KMS-11 (cell line): ENCODE measurements at regions not wholly inside any gene's neighbourhood (a gene's known extent, or its start where the extent isn't known, plus 50 kb on each side); places are given as distances from the start of the nearest gene placed in this dataset.
"Not testable (repeated sequence)": the region's sequence is repeated elsewhere in the genome, so short reads cannot be mapped to it uniquely, and the experiment has no call there.

Experiments used
- H2AFZ ChIP-seq: fragments of 200-600 bp; sonication (generic); 2 replicates; pipeline ENCODE4 v1.6.1; 2016; ENCODE audit warnings: antibody characterized with exemption, mixed run types, low read depth
- H3K27ac ChIP-seq: fragments of 200-600 bp; sonication (generic); 2 replicates; pipeline ENCODE4 v1.6.1; 2016; ENCODE audit warnings: mild to moderate bottlenecking, mixed run types
- H3K27me3 ChIP-seq: fragments of 200-600 bp; sonication (generic); 2 replicates; pipeline ENCODE4 v1.6.1; 2017; ENCODE audit warnings: mild to moderate bottlenecking, low read depth, mixed run types, moderate library complexity; ENCODE audit not compliant: insufficient read depth
- H3K36me3 ChIP-seq: fragments of 200-600 bp; sonication (generic); 2 replicates; pipeline ENCODE4 v1.6.1; 2017; ENCODE audit warnings: mild to moderate bottlenecking, mixed run types; ENCODE audit not compliant: insufficient read depth
- H3K4me1 ChIP-seq: fragments of 200-600 bp; sonication (generic); 2 replicates; pipeline ENCODE4 v1.6.1; 2016; ENCODE audit warnings: mild to moderate bottlenecking, low read depth, mixed run types; ENCODE audit not compliant: poor library complexity, severe bottlenecking
- H3K4me2 ChIP-seq: fragments of 200-600 bp; sonication (generic); 2 replicates; pipeline ENCODE4 v1.7.0; 2016; ENCODE audit warnings: mild to moderate bottlenecking, mixed run types
- H3K4me3 ChIP-seq: fragments of 200-600 bp; sonication (generic); IDR thresholded peaks from 2 replicates; pipeline ENCODE4 v1.6.1; 2017; ENCODE audit warnings: low read depth, low read length, mixed read lengths; ENCODE audit not compliant: insufficient read depth
- H3K79me2 ChIP-seq: fragments of 200-600 bp; sonication (generic); 2 replicates; pipeline ENCODE4 v1.6.1; 2016; ENCODE audit warnings: low read depth, mixed run types; ENCODE audit not compliant: insufficient read depth
- H3K9ac ChIP-seq: fragments of 200-600 bp; sonication (generic); 2 replicates; pipeline ENCODE4 v1.6.1; 2016; ENCODE audit warnings: mild to moderate bottlenecking, mixed run types
- H4K20me1 ChIP-seq: fragments of 200-600 bp; sonication (generic); 2 replicates; pipeline ENCODE4 v1.6.1; 2016; ENCODE audit warnings: mild to moderate bottlenecking, mixed run types; ENCODE audit not compliant: insufficient read depth
- CTCF ChIP-seq: fragments of 200-600 bp; sonication (generic); conservative IDR thresholded peaks from 2 replicates; pipeline ENCODE4 v1.6.1; 2017; ENCODE audit warnings: low read depth, mild to moderate bottlenecking, antibody characterized with exemption, low read length, moderate library complexity, mixed read lengths

GRCh38 chr20:47977017-47977788 lies 191.9 kb upstream of the SULF2 start:
- not testable (repeated sequence) for H3K4me3 ChIP-seq, H3K9ac ChIP-seq, H3K36me3 ChIP-seq, H3K27ac ChIP-seq, H3K79me2 ChIP-seq, H3K4me2 ChIP-seq, H4K20me1 ChIP-seq, H3K4me1 ChIP-seq, H2AFZ ChIP-seq
- peaks cover 56% of the 10 kb centered on the region for H3K27me3 ChIP-seq

GRCh38 chr20:47974234-47974878 lies 189.1 kb upstream of the SULF2 start:
- Histone ChIP-seq H3K79me2 (no peaks in the 10 kb centered on the region), H3K4me1 (no peaks in the 10 kb centered on the region), H3K27me3 (peaks cover 48% of the 10 kb centered on the region), H3K4me3 (no peak overlapping the region), H3K4me2 (no peak overlapping the region), H3K9ac (no peak overlapping the region), H4K20me1 (no peaks in the 10 kb centered on the region), H3K36me3 (no peaks in the 10 kb centered on the region), H2AFZ (no peak overlapping the region), H3K27ac (no peak overlapping the region)
- TF ChIP-seq CTCF = no peak

- H3K79me2 ChIP-seq = no peaks in the 10 kb centered on the region
- no peaks in the 10 kb centered on the region for H3K4me1 ChIP-seq
- no peak for TF ChIP-seq CTCF
Measured at GRCh38 chr20:47973519-47974233, 188.4 kb upstream of the SULF2 start.

GRCh38 chr20:47972916-47973309 lies 187.6 kb upstream of the SULF2 start:
- H3K36me3 ChIP-seq = no peaks in the 10 kb centered on the region
- H3K79me2 ChIP-seq = no peaks in the 10 kb centered on the region
- TF ChIP-seq CTCF = no peak
- H3K27me3 ChIP-seq = peaks cover 42% of the 10 kb centered on the region
- H3K4me1 ChIP-seq = no peaks in the 10 kb centered on the region
- no peaks in the 10 kb centered on the region for H4K20me1 ChIP-seq
- H2AFZ ChIP-seq = no peak overlapping the region
- H3K9ac ChIP-seq = no peak overlapping the region
- no peak overlapping the region for H3K4me3 ChIP-seq
- no peak overlapping the region for H3K27ac ChIP-seq
- H3K4me2 ChIP-seq = no peak overlapping the region

More at GRCh38 chr20:47973519-47974233, 188.4 kb upstream of the SULF2 start:
- Histone ChIP-seq H3K9ac (no peak overlapping the region), H4K20me1 (no peaks in the 10 kb centered on the region), H3K27ac (no peak overlapping the region), H3K4me2 (no peak overlapping the region), H2AFZ (no peak overlapping the region), H3K27me3 (peaks cover 45% of the 10 kb centered on the region), H3K4me3 (no peak overlapping the region), H3K36me3 (no peaks in the 10 kb centered on the region)

GRCh38 chr20:47972297-47972915 lies 187.1 kb upstream of the SULF2 start:
- not testable (repeated sequence) for H3K27ac ChIP-seq, H3K4me1 ChIP-seq, H3K4me2 ChIP-seq, H3K9ac ChIP-seq, H3K4me3 ChIP-seq, H2AFZ ChIP-seq, H3K36me3 ChIP-seq, H4K20me1 ChIP-seq, H3K79me2 ChIP-seq
- H3K27me3 ChIP-seq = peaks cover 37% of the 10 kb centered on the region; the same call in 1 of the 2 replicates
